ENCODE measurements at regions not wholly inside any gene's neighbourhood (a gene's known extent, or its start where the extent isn't known, plus 50 kb on each side); places are given as distances from the start of the nearest gene placed in this dataset.

DNA sequence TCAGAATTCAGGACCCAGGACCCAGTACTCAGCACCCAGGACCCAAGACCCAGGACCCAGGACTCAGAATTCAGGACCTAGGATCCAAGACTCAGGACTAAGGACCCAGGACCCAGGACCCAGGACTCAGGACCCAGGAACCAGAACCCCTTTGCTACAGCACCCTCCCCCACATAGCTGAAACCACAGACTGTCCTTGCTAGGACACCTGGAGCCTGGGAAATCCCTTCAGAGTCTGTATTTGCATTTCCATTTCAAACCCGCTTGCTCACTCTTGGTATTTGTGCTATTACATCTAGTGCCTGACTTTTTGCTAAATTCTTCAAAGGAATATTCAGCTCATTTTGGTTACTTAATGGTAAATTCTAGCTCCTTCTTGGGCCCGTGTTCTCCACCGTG lies 275.8 kb upstream of the MAF start:
- no peak for DNase-seq

DNA sequence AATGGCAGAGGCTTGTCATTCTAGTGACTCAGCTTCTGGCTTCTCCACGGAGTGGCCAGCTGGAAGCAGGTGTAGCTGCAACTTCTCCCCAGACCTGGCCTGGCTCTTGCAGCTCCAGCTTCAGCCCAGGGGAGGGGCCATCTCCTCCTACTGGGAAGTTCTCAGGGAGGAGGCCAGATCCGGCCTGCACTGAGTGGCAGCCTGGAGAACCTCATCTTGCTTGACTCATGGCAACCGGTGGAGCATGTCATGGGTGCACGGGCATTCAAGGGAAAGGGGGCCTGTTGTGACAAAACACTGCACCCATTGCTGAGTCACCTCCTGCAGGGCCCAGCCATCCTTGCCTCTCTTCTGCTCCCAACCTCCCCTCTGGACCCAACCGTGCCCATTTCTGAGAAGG lies 273.9 kb upstream of the MAF start:
- no peak for DNase-seq

DNA sequence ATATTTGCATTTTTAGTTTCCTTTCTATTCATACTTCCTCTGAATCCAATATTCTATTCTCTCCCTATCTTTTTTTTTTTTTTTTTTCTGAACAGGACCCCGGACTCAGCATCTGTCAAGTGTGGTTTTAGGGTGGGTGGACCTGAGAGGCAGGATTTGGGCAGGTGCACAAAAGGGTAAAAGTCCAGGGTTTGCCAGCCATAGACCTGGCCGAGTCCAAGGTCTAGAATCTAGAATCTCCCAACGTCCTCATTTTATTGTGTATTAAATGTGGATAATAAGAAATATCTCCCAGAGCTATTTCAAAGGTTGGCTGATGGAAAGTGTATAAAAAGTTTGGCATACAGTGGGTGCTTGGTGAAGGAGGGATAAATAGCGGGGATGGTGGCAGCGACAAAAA lies 273.3 kb upstream of the MAF start:
- DNase-seq, result no peak

DNA sequence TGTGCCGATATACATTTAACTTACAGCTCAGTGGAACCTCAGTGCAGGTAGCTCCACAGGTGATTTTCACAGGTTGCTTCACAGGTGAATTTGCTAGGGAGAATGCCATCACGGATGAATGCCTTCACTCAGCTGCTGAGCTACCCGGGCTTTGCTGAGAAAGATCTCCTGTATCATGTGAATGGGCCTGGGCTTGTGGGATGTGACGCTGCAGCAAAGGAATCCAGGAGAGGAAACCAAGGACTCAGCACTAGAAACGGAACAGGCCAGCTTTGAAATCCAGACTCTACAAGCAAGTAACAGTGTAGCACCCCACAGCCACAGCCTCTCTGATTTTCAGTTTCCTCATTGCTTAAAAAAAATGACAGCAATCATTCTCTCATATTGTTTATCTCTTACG lies 271.4 kb upstream of the MAF start:
- DNase-seq, result no peak

DNA sequence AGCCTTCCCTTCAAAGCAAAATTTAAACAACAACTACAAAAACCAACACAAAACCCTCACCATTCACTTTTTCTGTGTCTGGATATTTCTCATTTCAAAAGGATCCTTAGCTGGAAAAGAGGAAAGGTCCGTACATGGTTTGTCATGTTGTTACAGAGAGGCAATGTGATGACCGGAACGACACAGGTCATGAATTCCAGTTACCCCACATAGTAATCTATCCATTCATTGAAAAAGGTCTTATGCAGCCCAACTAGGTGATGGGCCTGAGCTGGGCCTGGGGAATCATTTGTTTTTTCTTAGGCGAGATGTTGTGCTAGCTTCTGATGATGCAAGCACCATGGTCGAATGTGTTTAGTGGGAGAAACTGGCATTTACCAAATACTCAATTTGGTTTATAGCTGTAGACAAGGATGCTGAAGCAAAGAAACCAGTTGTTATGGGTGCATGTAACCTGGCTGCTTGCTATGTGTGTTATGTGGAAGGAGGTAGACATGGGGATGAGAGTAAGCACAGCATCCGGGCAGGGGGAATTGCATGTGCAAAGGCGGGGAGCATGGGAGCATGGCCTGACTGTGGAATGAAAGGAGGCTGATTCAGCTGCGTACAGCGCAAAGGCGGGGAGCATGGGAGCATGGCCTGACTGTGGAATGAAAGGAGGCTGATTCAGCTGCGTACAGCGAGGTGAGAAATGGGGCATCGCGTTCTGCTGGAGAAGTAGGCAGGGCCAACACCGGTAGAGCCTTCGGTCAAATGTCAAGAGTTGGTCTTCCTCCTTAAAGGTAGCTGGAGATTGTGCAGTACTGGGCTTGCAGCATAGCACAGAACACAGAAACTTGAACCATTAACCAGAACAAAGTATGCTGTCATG lies 269.7 kb upstream of the MAF start:
- no peak for DNase-seq

DNA sequence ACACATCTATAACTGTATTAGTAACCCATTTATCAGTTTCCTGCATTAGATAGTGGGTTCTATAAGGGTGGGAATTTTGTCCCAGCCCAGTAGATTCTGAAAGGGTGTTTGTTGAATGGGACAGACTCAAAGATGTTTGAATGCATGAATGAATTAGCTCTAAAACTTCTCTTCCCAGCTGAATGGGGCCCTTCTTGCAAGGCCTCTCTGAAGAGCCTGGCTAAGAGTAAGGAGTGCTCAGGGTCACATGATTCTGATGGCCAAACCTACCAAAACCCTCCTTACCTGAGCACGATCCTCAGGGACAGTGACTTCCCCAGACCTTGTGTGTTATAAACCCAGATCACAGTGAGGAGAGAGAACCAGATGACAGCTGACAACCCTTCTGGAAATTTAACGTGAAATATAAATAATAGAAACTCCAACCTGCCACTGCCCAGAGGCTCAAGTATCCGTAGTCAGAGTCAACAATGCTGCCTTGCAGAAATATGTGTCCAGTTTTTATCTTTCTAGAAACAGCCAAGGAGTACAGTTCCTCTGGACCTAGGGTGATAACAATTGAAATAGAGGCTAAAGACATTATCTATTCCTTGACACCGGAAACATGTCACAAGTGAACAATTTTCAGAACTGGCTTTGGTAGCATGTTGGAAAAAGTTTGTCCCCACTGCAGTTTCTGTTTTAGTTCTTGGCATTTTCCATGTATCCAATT lies 268.9 kb upstream of the MAF start:
- DNase-seq, result no peak

DNA sequence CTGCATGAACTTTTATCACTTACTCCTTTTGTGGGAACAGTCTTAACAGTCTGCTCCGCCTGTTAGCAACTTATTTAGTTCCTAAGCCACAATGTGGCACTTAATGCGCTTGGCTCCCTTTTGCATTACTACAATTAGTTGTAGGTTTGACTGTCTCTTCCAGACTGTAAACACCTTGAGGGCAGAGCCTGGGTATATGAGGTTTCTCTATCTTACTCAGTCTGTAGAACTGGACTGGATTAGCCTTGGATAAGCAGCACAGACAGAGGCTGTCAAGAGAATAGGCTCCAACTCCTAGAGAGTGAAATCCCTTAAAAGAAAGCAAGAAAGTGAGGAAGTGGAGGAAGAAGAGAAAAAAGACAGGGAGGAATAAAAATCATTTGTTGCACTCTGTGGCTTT lies 268.3 kb upstream of the MAF start:
- no peak for DNase-seq

DNA sequence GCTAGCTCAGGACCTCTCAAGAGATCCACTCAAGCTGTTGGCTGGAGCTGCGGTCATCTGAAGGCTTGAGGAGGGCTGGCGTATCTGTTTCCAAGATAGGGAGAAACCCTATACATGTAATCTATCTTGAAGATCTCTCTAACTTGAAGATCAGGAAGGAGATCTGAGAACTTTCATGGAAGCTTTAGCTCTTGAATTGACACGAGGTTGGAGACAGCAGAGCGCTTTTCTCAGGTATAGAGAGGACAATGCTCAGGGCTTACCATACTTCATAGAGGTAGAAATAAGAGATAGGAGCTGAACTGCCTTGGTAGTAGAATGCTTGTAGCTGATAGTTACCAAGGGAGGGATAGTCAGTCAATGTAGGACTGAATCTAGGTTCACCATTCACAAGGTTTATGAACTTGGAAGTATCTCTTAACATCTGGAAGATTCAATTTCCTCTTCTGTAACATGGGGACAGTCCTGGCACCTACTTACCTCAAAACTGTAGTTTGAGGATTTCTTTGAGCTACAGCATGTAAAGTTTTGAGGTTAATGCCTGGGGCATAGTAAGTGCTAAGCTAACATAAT lies 267.0 kb upstream of the MAF start:
- no peak for DNase-seq

DNA sequence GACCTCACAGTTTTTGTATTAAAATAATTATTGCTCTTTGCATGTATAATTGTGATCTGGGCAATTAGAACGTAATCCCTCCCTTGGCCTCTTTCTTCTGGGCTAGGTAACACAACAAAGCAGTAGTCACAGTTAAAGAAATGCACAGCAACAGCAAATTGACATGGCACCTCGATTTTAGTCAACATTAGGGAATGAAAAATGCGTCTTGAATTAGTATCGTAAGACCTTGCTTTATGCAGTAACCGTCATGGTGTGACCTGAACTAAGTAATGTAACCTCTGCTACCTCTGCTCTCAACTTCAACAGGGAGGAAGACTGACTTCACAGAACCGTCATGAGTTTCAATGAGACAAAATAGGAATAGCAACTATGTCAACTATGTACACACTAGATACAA lies 265.4 kb upstream of the MAF start:
- DNase-seq, result no peak

DNA sequence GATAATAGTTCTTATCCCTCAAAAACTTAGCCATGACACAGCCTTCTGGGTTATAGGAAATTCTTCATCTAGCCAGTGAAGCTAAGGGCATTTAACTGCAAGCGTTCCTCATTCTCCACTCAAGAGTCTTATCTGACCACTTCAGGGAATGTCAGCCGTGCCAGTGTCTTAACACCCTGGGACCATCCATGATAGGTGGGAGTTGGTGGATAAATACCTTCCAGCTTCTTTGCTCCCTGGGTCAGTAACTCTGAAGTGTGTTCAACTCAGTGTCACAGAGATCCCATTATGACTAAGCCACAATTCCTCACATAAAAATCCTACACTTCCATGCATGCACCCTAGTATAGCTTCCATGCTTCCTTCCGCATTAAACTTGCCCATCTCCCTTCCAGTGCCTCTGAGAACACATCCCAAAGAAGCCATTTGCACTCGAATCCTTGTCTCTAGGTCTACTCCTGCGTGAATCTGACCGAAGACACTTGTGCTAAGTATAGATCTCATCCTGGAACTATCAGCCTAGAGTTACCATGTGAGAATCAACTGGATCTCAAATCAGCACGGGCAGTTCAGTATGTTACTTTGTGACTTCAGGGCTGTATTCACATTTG lies 264.3 kb upstream of the MAF start:
- DNase-seq, result no peak

DNA sequence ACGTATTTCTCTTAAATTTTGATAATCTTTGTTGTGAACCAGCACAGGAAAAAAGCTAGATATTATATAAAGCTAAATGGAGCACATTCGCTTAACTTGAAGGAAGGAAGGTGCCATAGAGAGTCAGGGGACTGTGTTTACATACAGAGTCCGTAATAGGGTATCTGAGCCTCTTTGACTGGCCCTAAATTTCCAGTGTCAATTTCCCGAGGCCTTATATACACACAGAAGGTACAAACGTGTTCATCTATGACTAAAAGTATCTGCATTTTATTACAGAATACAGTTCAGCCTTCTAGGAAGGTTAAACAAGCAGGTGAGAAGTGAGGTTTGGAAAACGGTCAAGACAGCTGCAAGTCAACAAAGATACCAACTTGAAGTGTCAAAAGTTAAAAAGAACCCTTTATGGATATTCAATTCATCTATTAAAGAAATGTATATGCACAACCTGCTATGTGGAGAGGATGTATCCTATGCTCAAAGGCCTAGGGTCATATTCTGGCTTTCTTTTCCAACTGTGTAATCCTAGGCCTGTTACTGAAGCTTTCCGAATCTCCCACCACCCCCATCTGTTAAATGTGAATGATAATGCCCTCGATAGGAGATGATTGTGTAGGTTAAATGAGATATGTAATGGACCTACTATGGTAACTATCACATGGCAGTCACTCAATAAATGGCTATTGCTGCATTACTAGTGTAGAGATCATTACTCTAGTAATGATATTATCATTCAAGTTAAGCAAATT lies 263.7 kb upstream of the MAF start:
- no peak for DNase-seq

DNA sequence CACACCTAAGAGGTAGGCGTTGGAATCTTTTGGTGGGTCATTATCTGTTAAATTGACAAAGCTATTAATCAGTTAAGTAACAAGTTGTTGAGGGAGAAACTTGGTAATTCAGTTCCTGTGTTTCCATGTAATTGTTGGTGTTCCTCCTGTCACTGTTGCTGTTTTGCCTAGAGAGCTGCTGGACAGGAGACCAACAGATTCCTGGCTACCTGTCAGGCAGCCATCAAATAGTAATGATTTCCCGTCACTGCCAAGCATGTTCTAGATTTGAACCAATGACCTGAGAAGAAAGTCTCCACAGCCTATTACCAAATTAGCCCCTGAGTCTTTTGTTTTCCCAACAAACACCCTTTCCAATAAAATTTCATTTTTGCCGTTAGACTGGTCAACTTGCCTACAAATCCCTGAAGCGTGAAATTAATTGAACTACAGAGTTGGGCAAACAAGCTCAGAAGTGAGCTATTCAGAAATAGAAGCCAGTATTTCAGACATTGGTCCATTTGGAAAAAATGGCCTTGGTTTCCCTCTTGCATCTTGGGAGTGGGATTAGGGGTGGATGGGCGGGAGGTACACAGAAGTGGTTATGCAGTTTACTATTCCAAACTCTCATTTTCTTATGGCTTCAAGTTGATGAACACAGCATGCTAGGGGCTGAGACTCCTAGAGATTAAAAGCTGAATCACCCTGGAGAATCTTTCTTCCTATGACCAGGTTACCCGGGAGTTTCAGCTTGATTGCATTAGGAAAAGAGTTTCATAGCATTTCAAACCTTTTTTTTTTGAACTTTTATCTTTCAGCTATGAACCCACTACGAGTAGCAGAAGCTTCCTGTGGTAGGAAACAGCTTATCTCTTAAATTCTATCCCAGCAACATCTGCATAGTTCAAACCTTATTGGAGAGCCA lies 262.8 kb upstream of the MAF start:
- DNase-seq, result no peak

DNA sequence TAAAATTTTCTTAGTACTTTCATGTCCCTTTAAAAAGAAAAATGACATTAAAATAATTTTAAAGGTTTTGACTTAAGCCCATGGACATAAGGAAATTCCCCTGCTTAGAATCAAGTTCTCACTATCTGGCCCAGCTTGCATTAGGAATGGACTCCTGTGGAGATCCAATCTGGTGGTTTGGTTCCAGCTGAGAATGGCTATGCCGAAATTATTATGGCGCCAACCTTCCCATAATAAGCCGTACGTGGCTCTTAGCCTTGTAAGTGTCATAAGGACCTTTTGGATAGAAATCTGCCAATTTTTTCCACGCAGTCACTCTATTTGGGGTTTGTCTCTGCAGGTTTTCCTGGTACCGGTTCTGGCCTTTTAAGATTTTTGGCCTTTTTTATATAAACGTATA lies 262.1 kb upstream of the MAF start:
- DNase-seq, result no peak

DNA sequence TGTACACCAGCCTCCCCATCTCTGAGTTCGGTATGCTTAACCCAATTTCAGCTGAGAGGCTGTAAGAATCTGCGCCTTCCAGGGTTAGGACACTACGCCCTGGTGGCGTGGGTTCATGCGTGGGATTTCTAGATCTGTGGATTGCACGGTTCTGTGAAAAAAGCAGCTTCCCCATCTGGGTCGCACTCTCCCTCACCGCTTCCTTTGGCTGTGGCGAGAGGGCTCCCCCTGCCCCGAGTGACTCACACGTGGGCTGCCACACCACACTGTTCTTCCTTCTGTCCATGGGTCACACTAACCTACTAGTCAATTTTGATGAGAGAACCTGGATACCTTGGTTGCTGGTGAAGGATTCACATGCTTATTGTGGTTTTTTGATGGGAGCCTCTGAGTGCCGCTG lies 256.0 kb upstream of the MAF start:
- no peak for DNase-seq

DNA sequence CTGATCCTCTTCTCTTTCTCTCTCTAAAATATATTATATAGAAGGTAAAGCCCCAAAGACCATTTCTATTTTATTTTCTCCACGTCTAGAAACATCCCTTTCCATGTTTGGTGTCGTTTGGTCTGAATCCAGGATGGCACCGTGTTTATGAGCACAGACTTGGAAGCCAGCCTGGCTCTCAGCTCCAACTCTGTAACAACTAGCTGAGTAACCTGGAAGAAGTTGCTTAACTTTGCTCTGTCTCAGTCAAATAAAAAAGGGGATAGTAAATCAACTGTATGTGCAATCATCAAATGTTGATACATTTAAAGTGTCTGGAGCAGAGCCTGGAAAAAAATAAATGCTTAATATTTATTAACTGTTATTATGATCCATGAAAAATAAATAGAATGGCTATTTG lies 249.8 kb upstream of the MAF start:
- no peak for DNase-seq

DNA sequence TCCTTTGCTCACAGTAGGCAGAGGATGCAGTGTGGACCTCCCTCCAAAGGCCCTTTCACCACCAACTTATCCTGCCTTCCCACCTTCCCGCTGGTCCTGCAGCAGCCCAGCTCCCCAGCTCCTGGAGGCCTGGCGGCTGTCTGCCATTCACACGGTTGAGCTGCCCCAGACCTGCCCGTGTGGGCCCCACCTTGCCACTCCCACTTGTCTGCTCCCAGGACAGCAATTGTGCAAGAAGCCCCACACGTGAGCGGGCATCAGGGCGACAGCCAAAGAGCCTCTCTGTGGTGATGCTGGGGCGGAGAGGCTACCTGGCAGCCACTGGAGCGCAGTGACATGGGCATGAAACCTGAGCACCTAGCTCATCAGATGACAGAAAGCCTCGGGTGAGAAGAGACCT lies 248.6 kb upstream of the MAF start:
- no peak for DNase-seq

DNA sequence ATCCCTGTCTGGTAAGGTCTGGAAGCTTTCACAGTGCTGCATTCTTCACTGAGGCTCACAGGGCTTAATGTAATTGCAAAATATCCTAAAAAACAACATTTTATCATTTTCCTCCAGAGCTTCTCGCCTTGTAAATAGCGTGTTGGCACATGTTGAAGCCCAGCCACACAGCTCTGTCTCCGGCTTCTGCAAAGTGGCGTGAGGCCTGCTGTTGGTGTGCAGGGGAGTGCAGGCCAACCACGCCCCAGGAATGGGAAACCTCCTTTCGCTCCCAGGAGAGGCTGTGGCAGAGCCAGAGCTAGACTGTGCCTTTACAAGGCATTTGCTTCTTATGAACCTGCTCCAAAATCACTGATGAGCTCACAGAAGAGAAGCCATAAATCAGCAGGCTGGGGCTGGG lies 248.2 kb upstream of the MAF start:
- DNase-seq, result no peak

DNA sequence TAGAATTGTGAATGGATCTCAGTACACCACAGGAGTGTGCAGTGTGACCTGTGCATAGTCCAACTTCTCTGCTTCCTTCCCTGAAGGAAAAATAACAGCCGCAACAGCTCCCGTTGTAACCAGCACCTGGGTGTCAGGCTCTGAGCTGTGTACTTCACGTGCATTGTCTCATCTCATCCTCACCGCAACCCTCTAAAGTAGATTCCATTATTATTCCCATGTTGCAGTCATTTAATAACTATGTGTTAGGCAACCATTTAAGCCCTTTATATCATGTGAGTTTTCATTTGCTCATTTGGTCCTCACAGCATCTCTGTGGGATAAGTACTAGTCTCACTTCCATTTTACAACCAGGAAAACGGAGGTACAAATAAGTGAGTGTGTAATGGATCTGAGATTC lies 247.0 kb upstream of the MAF start:
- DNase-seq, result no peak

DNA sequence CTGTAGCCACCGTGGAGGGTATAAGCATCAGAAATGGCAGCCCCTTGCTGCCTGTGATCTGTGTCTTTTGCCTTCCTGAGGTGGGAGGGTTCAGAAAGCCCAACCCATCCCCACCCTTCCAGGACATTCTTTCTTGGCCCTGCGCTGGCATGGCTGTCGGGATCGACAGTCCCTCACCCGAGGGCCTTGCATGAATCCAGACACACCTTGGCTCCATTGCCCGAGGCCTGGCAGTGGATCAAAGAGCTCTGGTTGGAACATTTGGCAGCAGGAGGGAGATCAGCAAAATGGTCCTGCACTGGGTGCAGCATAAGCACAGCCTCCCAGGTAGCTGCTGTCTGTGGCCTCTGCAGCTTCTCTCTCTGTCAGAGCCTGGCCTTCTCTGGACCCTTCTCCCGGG lies 246.6 kb upstream of the MAF start:
- DNase-seq, result no peak

DNA sequence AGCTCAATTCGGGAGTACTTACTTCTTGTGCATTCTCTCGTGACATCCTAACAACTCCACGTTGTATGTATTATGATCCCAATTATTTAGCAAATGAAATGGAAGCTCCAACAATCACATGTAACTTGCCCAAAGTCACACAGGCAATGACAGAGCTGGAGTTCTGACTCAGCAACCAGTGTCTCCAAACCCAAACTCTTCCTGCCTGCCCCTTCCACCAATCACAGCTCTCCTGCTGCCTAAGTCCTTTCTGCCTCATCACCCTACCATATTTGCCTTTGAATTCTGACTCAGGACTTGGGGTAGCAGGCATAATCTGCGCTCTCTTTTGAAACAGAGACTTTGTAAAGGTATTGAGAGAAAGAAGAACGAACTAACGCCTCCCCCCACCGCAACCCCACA lies 245.2 kb upstream of the MAF start:
- no peak for DNase-seq

DNA sequence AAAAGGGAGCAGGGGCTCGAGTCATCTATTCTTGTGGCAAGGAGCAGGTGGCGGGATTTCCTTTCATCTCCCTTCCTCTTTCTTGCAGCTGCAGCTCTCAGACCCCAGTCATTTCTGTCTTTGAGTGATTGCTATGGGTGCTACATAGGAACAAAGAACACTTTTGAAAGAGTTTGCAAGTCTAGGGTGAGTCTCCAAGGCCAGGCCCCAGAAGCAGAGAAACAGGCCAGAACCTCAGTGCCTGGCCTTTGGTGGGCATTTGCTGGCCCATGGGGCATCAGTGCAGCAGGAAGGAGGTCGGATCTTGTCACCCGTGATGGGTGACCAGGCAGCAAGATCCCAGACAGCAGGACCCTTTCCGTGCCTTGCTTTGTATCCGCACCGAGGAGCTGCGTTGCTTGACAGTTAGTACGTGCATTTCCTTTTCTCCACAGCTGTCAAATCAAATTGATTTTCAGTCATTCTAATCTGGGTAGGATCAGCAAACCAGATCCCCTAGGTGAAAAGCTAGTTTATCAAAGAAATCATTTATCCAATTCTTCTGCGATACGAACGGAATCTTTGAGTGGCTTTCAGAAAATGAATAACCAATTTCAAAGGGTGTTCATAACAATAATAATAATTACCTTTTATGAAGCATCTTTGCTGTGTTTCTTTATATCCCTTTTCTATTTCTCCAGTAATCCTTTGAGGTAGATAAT lies 244.6 kb upstream of the MAF start:
- no peak for DNase-seq

Measured in NCI-H187 (cell line).